GM18517 (cell line): ENCODE measurements at regions not wholly inside any gene's neighbourhood (a gene's known extent, or its start where the extent isn't known, plus 50 kb on each side); places are given as distances from the start of the nearest gene placed in this dataset.

Source experiments
- ATAC-seq: cut with Tn5 transposase; IDR thresholded peaks from one replicate; pipeline ENCODE4 v1.9.1; 2021; ENCODE audit warnings: mild to moderate bottlenecking, moderate library complexity; ENCODE audit not compliant: unreplicated experiment

DNA sequence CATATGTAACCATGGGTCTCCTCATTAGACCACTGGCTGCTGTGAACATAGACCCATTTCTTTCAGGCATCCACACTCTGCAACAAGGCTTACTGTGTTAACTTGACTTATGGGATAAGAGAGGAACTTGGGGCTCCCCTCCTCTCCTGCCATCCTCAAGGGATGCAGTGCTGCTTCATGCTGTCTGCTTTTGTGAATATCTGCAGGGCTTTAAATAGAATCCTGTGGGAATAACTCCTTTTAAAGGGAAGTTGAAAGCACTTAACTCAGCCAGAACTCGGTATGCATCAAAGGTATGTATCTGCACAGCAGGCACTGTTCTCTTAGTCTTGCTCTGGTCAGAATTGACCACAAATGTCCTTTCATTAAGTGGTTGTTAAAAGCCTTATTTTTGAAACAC lies 222.5 kb upstream of the KIRREL3 start:
- ATAC-seq: no peak

DNA sequence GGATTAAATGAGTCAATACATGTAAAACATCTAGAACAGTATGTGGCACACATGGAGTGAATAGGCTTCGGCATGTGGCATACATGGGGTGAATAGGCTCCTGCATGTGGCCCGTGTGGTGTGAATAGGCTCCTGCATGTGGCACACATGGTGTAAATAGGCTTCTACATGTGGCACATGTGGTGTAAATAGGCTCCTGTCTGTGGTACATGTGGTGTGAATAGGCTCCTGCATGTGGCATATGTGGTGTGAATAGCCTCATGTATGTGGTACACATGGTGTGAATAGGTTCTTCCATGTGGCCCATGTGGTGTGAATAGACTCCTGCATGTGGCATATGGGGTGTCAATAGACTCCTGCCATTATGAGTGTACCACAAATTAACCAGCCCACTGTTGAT lies 219.1 kb upstream of the KIRREL3 start:
- ATAC-seq: no peak

DNA sequence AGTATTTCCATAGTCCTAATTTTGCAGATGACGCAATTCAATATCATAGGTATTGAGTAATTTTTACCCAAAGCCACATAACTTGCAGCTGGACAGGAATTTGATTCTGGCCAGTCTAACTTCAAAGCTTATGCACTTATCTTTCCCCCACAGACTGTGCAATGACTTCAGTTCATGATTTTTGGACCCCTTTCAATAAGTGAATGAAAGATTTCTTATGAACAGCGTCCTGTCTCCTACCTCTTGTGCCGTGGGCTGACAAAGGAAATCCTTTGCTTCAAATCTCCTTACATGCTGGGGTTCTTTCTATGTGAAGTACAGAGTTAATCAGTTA lies 217.7 kb upstream of the KIRREL3 start:
- ATAC-seq: no peak

DNA sequence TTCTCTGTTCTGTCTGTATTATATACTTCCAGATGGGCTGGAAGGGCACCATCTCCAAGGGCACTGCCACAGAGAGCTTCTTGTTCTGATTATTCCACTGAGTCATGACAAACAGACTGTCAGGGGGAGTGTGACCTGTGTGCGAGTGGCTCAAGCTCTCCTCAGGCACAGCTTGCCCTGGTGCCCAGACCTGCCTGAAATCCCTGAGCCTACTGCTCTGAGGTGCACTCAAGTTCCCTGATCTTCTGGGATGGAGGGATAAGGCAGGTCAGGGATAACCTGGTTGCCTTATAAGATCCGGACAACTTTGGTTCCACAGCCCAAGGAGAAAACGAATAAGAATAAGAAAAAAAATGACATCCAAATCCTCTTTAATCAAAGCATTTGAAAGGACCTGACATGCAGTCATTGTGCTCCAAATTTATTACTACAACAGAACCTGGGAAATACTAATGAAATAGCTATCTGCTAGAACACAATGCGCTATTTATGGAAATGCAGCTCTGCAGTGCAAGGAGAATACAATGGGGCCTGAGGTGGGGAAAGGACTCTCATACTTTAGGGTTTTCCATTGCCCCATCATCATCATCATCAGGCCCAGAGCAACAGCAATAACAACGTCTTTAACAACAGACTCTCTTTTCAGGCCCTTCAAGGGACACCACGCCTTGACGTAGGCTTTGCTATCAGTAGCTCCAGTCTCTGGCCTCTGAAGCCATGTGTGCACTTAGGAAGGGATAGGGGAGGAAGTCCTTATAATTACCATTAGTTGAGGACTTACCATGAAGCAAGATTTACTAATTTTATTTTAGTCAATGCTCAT lies 217.1 kb upstream of the KIRREL3 start:
- no peak for ATAC-seq

DNA sequence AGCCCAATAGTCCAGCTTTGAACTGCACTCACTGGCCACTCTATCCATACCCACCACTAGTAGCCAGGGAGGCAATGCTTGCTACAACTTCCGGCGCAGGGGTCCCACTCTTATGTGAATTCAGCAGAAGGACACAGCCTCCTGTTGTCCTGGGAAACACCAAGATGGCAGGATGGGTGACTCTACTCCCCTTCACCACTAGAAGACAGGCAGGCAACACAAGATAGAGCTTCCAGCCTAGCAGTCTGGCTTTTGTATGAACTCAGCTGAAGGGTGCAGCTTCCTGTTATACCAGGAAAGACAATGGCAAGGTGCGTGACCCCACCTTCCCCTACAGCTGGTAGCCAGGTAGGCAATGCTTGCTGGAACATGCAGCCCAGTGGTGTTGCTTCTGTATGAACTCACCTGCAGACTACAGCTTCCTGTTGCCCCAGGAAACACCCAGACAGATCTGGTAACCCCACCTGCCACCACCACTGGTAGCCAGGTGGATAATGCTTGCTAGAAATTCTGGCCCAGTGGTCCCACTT lies 205.2 kb upstream of the KIRREL3 start:
- no peak for ATAC-seq

DNA sequence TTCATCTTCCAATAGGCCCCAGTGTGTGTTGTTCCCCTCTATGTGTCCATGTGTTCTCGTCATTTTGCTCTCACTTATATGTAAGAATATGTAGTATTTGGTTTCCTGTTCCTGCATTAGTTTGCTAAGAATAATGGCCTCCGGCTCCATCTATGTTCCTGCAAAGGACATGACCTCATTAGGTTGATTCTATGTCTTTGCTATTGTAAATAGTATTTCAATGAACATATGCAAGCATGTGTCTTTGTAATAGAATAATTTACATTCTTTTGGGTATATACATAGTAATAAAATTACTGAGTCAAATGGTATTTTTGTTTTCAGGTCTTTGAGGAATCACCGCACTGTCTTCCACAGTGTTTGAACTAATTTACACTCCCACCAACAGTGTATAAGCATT lies 202.9 kb upstream of the KIRREL3 start:
- no peak for ATAC-seq

DNA sequence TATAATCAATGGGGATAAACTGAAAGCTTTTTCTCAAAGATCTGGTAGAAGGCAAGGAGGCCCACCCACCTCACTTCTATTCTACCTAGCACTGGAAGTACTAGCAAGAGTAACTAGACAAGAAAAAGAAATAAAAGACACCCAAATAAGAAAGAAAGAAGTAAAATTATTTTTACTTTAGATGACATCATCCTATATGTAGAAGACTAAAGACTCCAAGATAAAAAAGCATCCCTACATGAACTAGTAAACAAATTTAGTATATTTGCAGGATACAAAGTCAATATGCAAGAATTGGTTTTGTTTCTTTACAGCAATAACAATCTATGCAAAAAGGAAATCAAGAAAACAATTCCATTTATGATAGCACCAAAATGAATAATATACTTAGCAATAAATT lies 201.5 kb upstream of the KIRREL3 start:
- no peak for ATAC-seq

DNA sequence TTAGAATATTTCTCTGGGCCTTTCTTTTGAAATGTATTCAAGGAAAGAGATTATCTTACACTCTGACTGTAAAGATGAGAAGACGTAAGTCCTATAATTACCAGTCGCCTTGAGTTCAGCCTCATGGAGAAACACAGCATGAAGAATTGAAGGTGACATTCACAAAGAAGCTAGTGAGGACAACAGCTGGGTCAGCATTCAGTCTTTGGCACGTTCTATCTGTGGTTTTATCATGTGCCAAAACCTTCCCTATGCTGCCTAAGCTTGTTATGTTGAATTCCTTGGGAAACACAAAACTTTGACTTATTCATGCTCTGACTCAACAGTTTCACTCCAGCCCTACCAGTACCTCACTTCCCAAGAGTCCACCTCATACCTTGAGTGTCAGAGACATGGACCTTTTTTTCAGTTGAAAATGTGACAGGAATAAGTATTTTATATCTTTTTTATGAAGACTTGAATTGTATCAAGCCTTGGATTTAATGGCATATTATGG lies 198.8 kb upstream of the KIRREL3 start:
- ATAC-seq: no peak

DNA sequence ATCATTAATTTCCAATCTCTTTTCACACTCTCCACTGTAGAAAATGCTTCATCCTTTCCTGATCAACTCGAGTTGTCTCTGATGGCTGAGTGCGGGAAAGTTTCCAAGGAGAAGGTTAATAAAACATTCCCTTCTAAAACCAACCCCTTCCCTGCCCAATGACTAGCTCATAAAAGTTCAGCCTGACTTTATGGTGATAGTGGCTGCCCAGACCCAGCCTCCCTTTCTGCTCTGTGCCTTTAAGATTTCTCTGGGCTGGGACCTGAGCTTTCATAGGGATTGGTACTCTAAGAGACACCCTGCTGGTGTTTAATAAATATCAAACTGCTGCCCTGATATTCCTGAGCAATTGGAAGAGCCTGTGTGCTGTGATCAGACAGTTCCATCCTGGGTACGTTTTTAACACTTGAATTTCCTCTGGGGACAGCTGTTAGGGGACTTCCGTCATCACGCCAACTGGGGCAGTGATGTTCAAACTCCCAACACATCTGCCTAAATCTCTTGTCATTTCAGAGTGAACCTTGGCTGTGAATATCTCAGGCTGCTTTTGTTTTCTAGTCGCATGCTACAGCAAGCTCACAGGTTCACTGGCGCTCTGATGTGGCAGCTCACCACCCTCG lies 195.0 kb upstream of the KIRREL3 start:
- ATAC-seq: no peak

DNA sequence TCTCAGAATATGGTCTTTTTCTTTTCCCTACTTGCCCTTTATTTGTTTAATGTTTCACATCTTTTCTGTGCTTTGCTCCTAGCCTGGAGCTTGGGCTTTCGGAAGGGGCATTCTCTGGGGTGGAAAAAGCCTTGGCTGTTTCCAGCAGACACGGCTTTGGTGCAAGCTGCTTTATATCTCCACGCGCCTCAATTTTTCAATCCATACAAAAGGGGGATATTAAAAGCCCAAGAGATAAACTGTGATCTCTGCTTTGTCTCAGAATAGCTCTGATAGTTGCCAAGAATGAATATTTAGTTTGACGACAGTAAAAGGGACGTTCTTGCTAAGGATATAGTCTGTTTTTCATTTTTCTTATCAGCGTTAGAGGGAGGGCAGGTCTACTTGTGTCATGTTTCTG lies 194.0 kb upstream of the KIRREL3 start:
- ATAC-seq: no peak

DNA sequence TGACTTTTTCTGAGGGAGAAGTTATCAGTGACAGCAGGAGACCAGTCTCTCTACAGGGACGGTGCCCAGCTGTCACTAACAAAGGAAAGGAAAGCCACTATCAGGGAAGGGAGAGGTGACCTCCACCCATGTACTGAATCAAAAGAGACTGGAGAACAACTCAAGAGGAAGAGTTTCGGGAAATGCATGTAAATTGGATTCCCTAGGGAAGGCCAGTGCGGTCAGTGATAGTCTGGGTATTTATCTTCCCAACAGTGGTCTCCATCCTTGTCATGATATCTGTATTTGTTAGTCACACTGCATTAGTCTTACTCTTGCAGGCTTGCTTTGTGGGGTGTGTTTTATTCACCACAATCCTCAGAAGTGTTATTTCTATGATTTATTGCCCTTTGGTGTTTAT lies 193.4 kb upstream of the KIRREL3 start:
- ATAC-seq: no peak

DNA sequence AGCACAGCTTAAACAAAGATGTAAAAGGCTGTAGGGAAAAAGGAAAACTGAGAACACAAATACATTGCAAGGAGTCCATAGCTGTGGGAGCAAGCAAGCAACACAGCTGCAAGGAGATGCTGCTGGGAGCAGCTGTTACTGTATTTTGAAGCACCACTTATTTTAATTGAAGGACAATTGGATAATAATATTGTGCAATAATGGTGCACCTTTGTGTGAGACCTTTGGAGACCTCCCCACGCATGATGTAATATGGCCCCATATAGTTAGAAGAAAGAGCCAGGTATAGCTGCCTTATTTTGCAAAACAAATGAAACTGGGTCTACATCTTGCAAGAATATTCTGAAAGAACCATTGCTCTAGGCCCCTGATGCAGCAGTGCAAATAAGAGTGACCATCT lies 191.1 kb upstream of the KIRREL3 start:
- ATAC-seq: no peak

DNA sequence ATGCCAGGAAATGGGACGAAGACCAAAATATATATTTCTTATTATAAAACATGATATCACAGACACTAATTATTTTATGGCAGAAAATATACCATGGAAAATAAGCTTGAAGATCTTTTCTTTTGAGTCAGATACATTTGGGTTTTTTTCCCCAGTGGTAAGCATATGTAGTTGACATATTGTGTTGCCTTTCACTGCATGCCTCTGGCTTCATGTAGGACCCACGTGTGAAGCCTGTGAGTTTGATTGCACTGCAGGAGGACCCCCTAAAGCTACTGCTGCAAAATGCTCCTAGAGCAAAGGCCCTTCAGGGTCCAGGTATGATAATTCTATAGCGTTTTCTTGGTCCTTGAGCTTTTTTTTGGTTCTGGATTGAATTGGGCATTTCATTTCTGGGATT lies 190.7 kb upstream of the KIRREL3 start:
- no peak for ATAC-seq

DNA sequence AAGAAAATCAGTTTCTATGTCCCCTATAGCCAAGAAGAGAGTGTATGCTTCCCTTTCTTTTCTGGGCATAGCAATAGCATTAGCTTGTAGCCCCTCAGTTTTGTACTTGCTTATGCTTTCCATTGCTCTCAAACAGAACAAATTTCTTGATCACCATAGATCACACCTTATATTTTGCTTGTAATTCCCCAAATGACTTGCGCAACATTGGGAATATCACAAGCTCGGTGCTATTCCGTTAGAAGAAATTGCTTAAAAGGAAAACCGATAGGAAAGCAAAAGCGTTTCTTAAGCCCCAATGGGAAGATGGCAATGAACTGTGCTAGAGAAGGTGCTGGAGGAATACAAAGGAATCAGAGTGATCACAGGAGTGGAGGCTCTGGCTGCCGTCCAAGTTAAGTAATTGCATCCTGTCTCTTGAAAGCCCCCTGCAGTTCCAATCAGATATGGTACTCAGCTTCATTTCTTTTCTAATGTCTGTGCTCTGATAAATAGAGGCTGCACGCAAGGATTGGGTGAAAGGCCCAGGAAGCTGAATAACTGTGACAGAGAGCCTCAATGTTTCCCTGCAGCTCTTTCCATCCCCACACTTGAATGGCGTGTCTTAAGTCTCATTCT lies 182.1 kb upstream of the KIRREL3 start:
- ATAC-seq: no peak

DNA sequence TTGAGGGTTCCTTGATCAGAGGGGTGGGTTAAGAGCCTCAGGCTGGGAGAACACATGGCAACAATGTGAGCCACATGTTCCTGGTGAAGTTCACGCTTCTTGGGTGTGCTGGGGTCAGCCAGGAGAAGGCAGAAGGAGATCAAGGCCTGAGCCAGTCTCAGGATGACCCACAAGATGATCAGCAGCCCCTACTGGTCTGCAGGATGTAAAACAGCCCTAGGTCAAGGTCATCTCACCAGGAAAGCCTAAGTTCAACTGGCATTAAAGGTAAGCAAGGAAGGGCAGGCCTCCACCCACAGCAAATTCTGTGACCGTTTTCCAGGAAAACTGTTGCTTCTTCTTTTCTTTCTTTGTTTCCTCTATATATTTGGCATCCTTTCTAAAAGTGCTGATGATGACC lies 156.7 kb upstream of the KIRREL3 start:
- ATAC-seq: no peak

DNA sequence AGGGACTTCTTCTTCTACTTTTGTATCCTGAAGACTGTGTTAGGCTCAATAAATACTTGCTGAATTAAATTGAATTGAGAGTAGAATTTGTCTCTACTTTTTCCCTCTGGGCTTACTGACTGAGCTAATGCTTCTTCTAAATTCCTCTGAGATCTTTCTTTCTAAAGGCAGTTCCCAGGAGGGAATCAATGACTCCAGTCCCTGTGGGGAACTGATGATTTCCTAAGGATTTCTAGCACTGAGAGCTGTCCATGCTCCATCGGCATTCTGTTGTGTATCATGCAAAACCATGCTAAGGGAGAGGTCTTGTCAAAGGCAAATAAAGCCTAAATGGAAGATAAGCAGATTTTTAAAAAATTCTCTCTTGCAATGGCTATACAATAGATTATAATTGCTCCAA lies 148.8 kb upstream of the KIRREL3 start:
- ATAC-seq: no peak

DNA sequence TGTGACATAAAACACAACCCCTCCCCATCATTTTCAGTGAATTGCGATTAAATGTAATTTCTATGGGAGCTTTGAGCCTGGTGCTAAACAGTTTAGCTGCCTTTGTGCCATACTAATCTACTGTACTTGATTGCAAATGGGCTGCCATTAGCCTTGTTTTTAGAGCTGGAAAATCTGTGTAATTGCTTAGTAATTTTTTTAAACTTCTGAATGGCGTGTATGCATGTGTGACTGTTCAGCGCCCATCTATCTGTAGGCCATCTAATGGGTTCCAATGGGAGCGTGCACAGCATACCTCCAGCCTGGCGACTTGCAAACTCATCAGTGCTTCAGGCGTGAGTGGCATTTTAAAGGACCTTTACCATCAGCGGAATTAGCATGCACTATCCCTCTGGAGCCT lies 142.7 kb upstream of the KIRREL3 start:
- no peak for ATAC-seq

DNA sequence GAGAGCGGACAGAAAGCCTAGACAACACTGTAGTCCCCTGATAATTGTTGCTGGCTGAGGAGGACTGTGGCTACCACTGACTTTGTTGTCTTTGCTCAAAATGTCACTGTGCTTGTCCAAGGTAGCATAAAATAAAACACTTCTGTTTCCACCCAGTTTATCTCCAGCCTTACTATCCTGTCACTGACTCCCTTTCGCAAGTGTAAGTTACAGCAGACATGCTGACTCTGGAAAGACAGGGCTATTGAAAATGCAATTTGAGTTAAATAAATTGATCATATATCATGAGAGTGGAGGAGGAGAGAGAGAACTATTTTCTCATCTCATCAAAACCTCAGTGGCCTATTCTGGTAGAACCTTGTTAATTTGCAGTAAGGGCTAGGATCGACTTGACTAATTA lies 138.0 kb upstream of the KIRREL3 start:
- no peak for ATAC-seq

DNA sequence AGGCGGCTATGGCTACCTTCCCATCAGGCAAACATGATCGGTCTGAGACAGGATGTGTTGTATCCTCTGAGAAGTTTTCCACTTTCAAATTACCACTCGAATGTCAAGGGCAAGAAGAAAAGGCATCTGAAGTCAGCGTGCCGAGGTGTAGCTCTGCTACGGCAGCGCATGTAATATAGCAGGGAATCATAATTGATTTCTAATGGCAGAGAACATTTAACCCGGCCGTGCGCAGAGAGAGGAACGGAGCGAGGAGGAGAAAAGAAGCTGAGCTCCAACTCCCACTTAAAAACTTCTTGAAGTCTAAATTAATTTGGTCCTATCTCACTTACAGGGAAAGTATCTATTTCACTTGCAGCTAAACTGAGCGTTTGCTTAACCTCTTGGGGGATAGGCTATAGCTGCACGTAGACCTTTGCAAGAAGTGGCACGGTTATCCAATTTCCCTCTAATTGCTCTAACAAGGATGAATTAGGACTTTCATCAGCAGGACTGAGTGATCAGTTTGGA lies 137.3 kb upstream of the KIRREL3 start:
- ATAC-seq: no peak

DNA sequence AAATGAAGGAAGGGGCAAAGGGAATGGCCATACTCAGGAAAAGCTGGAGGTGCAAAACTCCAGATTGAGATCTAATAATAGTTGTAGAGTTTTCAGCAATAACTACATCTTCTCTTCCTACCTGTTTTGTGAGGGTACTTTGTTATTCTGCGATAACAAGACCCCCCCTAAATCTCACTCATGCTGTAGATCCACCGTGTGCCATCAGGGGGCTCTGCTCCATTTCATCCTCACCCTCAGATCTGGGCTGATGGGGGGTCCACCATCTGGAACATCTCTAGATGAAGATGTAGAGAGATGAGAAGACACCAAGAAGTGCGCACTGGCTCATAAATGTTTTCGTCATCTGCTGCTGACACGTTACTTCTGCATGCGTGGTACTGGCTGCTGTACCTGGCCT lies 135.9 kb upstream of the KIRREL3 start:
- ATAC-seq: no peak

DNA sequence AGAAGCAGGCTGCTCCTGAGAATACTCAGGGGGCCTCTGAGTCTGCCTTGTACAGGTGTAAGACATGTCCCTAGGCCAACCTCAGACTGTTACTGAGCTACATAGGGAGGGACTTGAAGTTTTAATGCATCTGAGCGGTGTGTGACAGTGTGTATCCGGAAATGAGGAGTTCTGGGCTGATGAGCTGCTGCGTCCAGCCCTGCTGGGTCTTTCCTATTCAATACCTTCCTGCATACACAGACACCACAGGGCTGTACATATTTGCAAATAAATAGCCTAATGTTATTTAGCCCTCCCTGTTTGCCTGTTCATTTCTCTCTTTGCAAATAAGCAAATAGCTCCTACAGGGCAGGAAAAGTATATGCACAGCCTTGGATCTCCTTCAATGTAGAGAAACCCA lies 134.7 kb upstream of the KIRREL3 start:
- no peak for ATAC-seq

DNA sequence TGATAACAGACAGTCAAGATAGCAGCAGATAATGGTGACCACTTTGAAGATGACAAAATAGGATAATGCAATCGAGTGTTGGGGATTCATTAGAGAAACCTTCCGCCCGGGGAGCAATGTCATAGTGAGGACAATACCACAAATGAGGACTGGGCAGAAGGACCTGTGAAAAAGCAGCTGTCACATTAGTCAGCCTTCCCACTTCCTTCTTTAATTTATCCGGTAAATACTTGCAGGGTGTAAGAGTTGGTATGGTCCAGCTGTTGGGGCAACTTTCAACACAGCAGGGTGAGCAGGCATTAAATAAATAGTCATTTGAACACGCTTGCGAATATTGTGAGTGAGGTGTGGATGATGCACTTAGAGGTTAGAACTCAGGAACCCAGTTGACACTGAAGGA lies 132.5 kb upstream of the KIRREL3 start:
- ATAC-seq: no peak
